ENCODE measurements at regions not wholly inside any gene's neighbourhood (a gene's known extent, or its start where the extent isn't known, plus 50 kb on each side); places are given as distances from the start of the nearest gene placed in this dataset.
"Not testable (repeated sequence)": the region's sequence is repeated elsewhere in the genome, so short reads cannot be mapped to it uniquely, and the experiment has no call there.

GRCh38 chr6:112881828-112882780, 535.0 kb downstream of the RFPL4B start:
- no peak for TF ChIP-seq CTCF (IDR thresholded peaks at IDR 0.05; ENCODE audit: low read depth, low read length)
- H3K4me3 ChIP-seq (ENCODE audit: low read depth, low read length), result no peak overlapping the region

GRCh38 chr6:112883095-112883494, 536.0 kb downstream of the RFPL4B start:
- TF ChIP-seq CTCF (IDR thresholded peaks at IDR 0.05; ENCODE audit: low read depth, low read length), result no peak
- H3K4me3 ChIP-seq (ENCODE audit: low read depth, low read length), result no peak overlapping the region

GRCh38 chr6:112886415-112886814, 539.3 kb downstream of the RFPL4B start:
- H3K4me3 ChIP-seq (ENCODE audit: low read depth, low read length), result no peak overlapping the region
- TF ChIP-seq CTCF (IDR thresholded peaks at IDR 0.05; ENCODE audit: low read depth, low read length), result no peak

- not testable (repeated sequence) for H3K4me3 ChIP-seq (ENCODE audit: low read depth, low read length)
These were observed 540.3 kb downstream of the RFPL4B start for GRCh38 chr6:112887424-112887823.

- H3K4me3 ChIP-seq (ENCODE audit: low read depth, low read length), result no peak overlapping the region
- no peak for TF ChIP-seq CTCF (IDR thresholded peaks at IDR 0.05; ENCODE audit: low read depth, low read length)
These were observed 552.4 kb downstream of the RFPL4B start for GRCh38 chr6:112899541-112899940.

- no peak for TF ChIP-seq CTCF (IDR thresholded peaks at IDR 0.05; ENCODE audit: low read depth, low read length)
- H3K4me3 ChIP-seq (ENCODE audit: low read depth, low read length), result no peak overlapping the region
These were observed 556.2 kb downstream of the RFPL4B start for GRCh38 chr6:112903361-112903760.

- no peak overlapping the region for H3K4me3 ChIP-seq (ENCODE audit: low read depth, low read length)
- TF ChIP-seq CTCF (IDR thresholded peaks at IDR 0.05; ENCODE audit: low read depth, low read length), result no peak
These were observed 559.6 kb downstream of the RFPL4B start for GRCh38 chr6:112906726-112907125.
